HFFc6 (cell line): ENCODE measurements at regions not wholly inside any gene's neighbourhood (a gene's known extent, or its start where the extent isn't known, plus 50 kb on each side); places are given as distances from the start of the nearest gene placed in this dataset.

Source experiments
- DNase-seq: peaks from one replicate; pipeline ENCODE4 v3.0.0-alpha.2; 2018
- H3K27ac Mint-ChIP-seq: 2 replicates; pipeline ENCODE4 v1.8.0; 2020; ENCODE audit warnings: mild to moderate bottlenecking, mixed read lengths
- H3K27me3 Mint-ChIP-seq: 2 replicates; pipeline ENCODE4 v1.8.0; 2021; ENCODE audit warnings: mild to moderate bottlenecking, moderate library complexity, mixed read lengths; ENCODE audit not compliant: insufficient read depth
- H3K36me3 Mint-ChIP-seq: 2 replicates; pipeline ENCODE4 v1.8.0; 2021; ENCODE audit warnings: low read depth, mixed read lengths
- H3K4me1 Mint-ChIP-seq: 2 replicates; pipeline ENCODE4 v1.8.0; 2020; ENCODE audit warnings: low read depth, mixed read lengths
- H3K4me3 Mint-ChIP-seq: 2 replicates; pipeline ENCODE4 v1.8.0; 2020; ENCODE audit warnings: mild to moderate bottlenecking, moderate library complexity, mixed read lengths
- H3K9me3 Mint-ChIP-seq: 2 replicates; pipeline ENCODE4 v1.8.0; 2020; ENCODE audit warnings: mild to moderate bottlenecking, mixed read lengths
- TF ChIP-seq, protein P1 (sequence below): fragments of 200-600 bp; sonication (generic); IDR thresholded peaks from 2 replicates; pipeline ENCODE4 v1.5.0; 2021; ENCODE audit warnings: antibody characterized with exemption, mild to moderate bottlenecking

GRCh38 chr4:180567080-180567479, 1676.1 kb upstream of the TENM3 start:
- H3K9me3 Mint-ChIP-seq, result peaks cover 21% of the 10 kb centered on the region
- no peak for DNase-seq
- H3K4me1 Mint-ChIP-seq, result no peaks in the 10 kb centered on the region
- peaks cover 5% of the 10 kb centered on the region for H3K36me3 Mint-ChIP-seq
- H3K27me3 Mint-ChIP-seq, result no peaks in the 10 kb centered on the region; the same call in 1 of the 2 replicates
- H3K4me3 Mint-ChIP-seq, result no peak overlapping the region
- TF ChIP-seq, protein P1, sequence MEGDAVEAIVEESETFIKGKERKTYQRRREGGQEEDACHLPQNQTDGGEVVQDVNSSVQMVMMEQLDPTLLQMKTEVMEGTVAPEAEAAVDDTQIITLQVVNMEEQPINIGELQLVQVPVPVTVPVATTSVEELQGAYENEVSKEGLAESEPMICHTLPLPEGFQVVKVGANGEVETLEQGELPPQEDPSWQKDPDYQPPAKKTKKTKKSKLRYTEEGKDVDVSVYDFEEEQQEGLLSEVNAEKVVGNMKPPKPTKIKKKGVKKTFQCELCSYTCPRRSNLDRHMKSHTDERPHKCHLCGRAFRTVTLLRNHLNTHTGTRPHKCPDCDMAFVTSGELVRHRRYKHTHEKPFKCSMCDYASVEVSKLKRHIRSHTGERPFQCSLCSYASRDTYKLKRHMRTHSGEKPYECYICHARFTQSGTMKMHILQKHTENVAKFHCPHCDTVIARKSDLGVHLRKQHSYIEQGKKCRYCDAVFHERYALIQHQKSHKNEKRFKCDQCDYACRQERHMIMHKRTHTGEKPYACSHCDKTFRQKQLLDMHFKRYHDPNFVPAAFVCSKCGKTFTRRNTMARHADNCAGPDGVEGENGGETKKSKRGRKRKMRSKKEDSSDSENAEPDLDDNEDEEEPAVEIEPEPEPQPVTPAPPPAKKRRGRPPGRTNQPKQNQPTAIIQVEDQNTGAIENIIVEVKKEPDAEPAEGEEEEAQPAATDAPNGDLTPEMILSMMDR, result no peak
- no peak overlapping the region for H3K27ac Mint-ChIP-seq

GRCh38 chr4:180571516-180572055, 1671.6 kb upstream of the TENM3 start:
- H3K4me1 Mint-ChIP-seq, result no peaks in the 10 kb centered on the region
- no peak overlapping the region for H3K27ac Mint-ChIP-seq
- H3K4me3 Mint-ChIP-seq, result no peak overlapping the region
- DNase-seq, result no peak
- H3K27me3 Mint-ChIP-seq, result no peaks in the 10 kb centered on the region
- H3K9me3 Mint-ChIP-seq, result peaks cover 30% of the 10 kb centered on the region
- TF ChIP-seq, protein P1, result no peak
- H3K36me3 Mint-ChIP-seq, result peaks cover 5% of the 10 kb centered on the region; the same call in 1 of the 2 replicates

DNA sequence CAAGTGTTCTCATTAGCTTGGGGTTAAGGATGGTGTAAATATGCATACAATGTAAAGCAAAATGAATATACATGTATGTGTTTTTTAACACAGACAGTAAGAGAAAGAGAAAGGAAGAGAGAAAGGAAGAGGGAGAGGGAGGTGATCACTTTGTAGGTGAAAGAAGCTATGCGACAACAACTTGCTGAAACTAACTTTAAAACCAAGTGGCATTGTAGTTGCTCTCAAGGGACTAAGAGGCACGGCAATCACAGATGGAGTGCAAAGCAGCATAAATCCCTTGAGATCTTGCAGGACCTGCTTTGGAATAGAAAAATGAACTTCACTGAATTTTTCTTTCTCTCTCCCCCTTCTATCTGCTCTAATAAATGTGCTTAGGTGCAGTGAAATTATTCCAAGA, 1665.0 kb upstream of the TENM3 start:
- no peak for DNase-seq
- H3K27ac Mint-ChIP-seq, result no peak overlapping the region
- no peaks in the 10 kb centered on the region for H3K4me1 Mint-ChIP-seq
- H3K9me3 Mint-ChIP-seq, result peaks cover 42% of the 10 kb centered on the region
- H3K27me3 Mint-ChIP-seq, result no peaks in the 10 kb centered on the region
- H3K4me3 Mint-ChIP-seq, result no peak overlapping the region
- no peaks in the 10 kb centered on the region for H3K36me3 Mint-ChIP-seq
- TF ChIP-seq, protein P1, result no peak

DNA sequence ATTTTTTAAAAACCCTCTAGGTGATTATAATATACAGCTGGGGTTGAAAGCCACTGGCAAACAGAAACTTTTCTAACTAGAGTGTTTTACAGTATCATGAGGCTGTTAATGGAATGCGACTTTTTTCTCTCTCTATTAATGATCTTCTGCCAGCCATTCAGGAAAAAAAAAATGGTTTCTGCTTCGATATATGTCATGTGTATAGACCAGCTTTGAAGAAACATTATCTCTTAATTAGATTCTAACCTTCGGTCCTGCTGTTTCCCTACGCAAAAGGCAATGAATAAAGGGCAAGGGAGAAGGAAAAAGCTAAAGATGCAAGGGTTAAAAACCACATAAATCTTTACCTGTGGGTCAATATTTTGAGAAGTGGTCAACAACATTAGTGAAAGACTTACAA, 1662.1 kb upstream of the TENM3 start:
- no peak for DNase-seq
- H3K27me3 Mint-ChIP-seq, result no peaks in the 10 kb centered on the region
- no peaks in the 10 kb centered on the region for H3K36me3 Mint-ChIP-seq
- no peaks in the 10 kb centered on the region for H3K4me1 Mint-ChIP-seq
- H3K27ac Mint-ChIP-seq, result no peak overlapping the region
- H3K9me3 Mint-ChIP-seq, result peaks cover 24% of the 10 kb centered on the region
- no peak overlapping the region for H3K4me3 Mint-ChIP-seq
- TF ChIP-seq, protein P1, result no peak

DNA sequence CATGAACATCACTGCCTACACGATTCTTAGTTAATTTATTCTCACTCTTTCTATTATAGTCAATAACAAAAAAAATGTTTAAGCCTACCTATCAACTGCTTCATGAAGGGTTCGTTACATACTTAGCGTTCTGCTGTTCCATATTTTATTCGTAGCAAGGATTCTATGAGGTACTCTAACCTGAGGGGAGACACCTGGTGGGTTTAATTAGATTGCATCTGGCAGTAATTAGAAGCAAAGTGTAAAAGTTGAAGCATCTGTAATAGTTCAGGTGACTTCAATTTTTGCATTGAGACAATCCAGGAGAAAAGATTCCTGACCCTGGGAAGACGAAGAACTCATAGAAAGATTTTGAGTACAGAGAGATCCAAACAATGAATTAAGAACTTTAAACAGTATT, 1655.8 kb upstream of the TENM3 start:
- TF ChIP-seq, protein P1, result no peak
- no peak overlapping the region for H3K4me3 Mint-ChIP-seq
- H3K36me3 Mint-ChIP-seq, result no peaks in the 10 kb centered on the region
- no peaks in the 10 kb centered on the region for H3K4me1 Mint-ChIP-seq
- no peak for DNase-seq
- no peak overlapping the region for H3K27ac Mint-ChIP-seq
- no peaks in the 10 kb centered on the region for H3K27me3 Mint-ChIP-seq
- H3K9me3 Mint-ChIP-seq, result peaks cover 22% of the 10 kb centered on the region

- no peak for DNase-seq
- no peak overlapping the region for H3K27ac Mint-ChIP-seq
- TF ChIP-seq, protein P1, result no peak
- peaks cover 8% of the 10 kb centered on the region; the same call in 1 of the 2 replicates for H3K36me3 Mint-ChIP-seq
- peaks cover 36% of the 10 kb centered on the region for H3K9me3 Mint-ChIP-seq
- no peaks in the 10 kb centered on the region for H3K4me1 Mint-ChIP-seq
- no peaks in the 10 kb centered on the region for H3K27me3 Mint-ChIP-seq
- H3K4me3 Mint-ChIP-seq, result no peak overlapping the region
These were observed 1653.6 kb upstream of the TENM3 start for GRCh38 chr4:180589575-180589974.
